Prostate gland (tissue), 2 donors: ENCODE measurements at regions not wholly inside any gene's neighbourhood (a gene's known extent, or its start where the extent isn't known, plus 50 kb on each side); places are given as distances from the start of the nearest gene placed in this dataset.

Source experiments
- DNase-seq: peaks from one replicate; pipeline ENCODE4 v3.0.0-alpha.2; 2019; ENCODE audit warnings: low spot score
- H3K27ac ChIP-seq, 2 donors: fragments of 200-600 bp; sonication (generic); 2 replicates each; pipeline ENCODE4 v1.5.1; 2017 to 2019
- H3K27me3 ChIP-seq: fragments of 200-600 bp; sonication (generic); replicated peaks from 2 replicates; pipeline ENCODE4 v1.5.1; 2019; ENCODE audit not compliant: insufficient read depth
- H3K36me3 ChIP-seq, 2 donors: fragments of 200-600 bp; sonication (generic); 1 replicate in 1 of 2; 2 replicates in 1 of 2; pipeline versions ENCODE4 v1.5.1 to v1.8.1; 2017 to 2019
- H3K4me1 ChIP-seq: fragments of 200-600 bp; sonication (generic); replicated peaks from 2 replicates; pipeline ENCODE4 v1.5.1; 2019
- H3K4me3 ChIP-seq, 2 donors: fragments of 200-600 bp; sonication (generic); 2 replicates each; pipeline ENCODE4 v1.5.1; 2017 to 2019
- H3K9me3 ChIP-seq: fragments of 200-600 bp; sonication (generic); 2 replicates; pipeline ENCODE4 v1.5.1; 2017
- CTCF ChIP-seq, 4 experiments: fragments of 200-600 bp in 2 of 4; fragments of 450-650 bp in 2 of 4; sonication (generic) in 2 of 4; IDR thresholded peaks; 1 replicate in 3 of 4; 2 replicates in 1 of 4; pipeline ENCODE4 v1.5.1; 2016 to 2019; ENCODE audit warnings: antibody characterized with exemption in 4 of 4, mild to moderate bottlenecking in 2 of 4, moderate library complexity in 2 of 4
- POLR2A ChIP-seq: fragments of 450-650 bp; IDR thresholded peaks from one replicate; pipeline ENCODE4 v1.6.1; 2016; ENCODE audit warnings: antibody characterized with exemption, mild to moderate bottlenecking
- POLR2AphosphoS5 ChIP-seq: sonication (generic); formaldehyde crosslinking; IDR thresholded peaks from one replicate; pipeline ENCODE4 v1.6.1; 2017; ENCODE audit warnings: antibody characterized with exemption
- WGBS: methylation state at CpG from one replicate; pipeline ENCODE4 v1.1.5; 2018; 5-methylcytosine and 5-hydroxymethylcytosine counted together
- intact Hi-C: fragments of 100-400 bp; cut with DNase I; formaldehyde crosslinking; loops from one replicate; pipeline ENCODE4 v1.14.2; 2022

DNA sequence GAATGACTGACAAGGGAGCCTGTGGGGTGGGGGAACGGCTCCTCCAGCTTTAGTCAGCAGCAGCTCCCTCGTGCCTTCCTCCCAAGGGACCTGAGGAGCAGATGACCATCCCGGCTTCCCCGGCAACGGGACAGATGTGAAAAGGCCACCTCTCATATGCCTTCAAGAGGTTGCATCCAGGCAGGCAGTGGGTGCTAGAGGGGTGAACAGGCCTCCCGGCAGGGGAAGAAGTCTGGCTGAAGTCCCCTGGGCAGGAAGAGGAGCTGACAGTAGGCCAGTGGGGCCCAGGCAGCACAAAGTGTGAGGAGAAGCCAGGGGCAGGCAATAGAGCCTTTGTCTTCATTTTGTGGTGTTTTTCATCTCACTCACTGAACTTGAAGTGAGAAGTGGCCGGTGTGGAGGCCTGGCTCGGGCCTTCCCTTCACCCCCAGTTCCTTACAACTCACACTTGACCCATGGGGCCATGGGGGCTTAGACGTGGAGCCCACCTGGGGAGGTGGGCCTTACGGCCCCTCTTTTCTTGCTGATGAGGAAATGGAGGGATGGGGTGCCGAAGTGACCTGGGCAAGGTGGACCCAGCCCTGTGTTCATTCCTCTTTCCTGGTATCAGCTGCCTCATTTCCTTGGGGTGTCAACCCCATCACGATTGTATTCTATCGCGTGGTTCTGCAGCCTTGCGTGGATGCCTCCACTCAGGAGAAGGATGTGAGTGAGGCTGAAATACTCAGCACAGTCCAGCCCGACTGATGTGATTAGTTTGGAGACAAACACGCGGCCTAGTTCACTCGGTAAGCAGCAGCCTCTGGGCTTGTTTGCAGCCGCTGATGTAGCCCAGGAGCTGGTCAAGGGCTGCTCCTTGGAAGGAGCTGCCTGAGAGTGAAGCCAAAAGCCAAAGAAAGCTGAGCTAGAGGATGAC lies 115.5 kb upstream of the ALDH1A3 start:
- TF ChIP-seq POLR2AphosphoS5 (no peak), CTCF (IDR thresholded peaks at IDR 0.05) (no peak), POLR2A (no peak)
- peaks cover 11% of the 10 kb centered on the region for H3K4me1 ChIP-seq
- no peak overlapping the region for H3K27ac ChIP-seq
- no peaks in the 10 kb centered on the region for H3K36me3 ChIP-seq
- WGBS = 87% methylated on average over 20 of the region's 20 CpGs
- no peak overlapping the region for H3K4me3 ChIP-seq
- intact Hi-C loops = no loop called here
- no peaks in the 10 kb centered on the region for H3K9me3 ChIP-seq
- H3K27me3 ChIP-seq = no peaks in the 10 kb centered on the region
- no peak for DNase-seq

DNA sequence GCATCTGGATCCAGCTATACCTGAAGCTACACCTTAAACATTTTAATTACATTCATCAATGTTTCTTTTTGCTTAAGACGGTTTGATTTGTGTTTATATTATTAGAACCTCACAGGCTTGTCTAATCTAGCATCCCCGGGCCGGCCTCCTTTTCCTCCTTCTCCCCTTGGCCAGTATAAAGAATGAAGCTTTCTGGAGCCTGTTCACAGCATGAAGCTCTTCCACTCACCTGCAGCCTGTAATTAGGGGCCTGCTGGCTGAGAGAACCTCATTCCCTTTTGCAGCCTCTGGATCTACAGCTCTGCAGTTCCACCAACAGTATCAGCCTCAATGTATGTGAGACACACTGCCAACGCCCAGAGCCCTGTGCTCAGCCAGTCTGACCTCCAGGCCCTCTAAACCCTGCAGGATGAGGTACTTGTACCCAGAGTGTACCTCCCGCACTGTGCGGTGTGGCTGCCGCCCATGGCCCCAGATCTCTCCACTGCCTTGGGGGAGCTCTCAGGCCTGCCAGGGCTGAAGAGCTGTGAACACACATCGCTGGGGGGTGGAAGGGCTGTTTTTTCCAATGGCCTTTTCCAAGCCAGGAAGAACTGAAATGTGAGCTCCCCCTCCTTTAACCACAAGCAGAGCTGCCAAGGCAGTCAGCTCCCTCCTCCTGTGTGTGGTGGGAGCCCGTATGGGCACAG lies 114.7 kb upstream of the ALDH1A3 start:
- H3K27me3 ChIP-seq = no peaks in the 10 kb centered on the region
- intact Hi-C loops = loop anchor here (5.0 kb wide), 1 partner anchor 33 kb away; no protein-coding TSS in a partner anchor
- no peak overlapping the region for H3K27ac ChIP-seq
- no peak overlapping the region for H3K4me3 ChIP-seq
- peaks cover 3% of the 10 kb centered on the region for H3K4me1 ChIP-seq
- H3K36me3 ChIP-seq = no peaks in the 10 kb centered on the region
- no peak for TF ChIP-seq POLR2A
- no peak for TF ChIP-seq CTCF (IDR thresholded peaks at IDR 0.05)
- 50% methylated on average over 9 of the region's 9 CpGs for WGBS
- no peak for DNase-seq
- H3K9me3 ChIP-seq = no peaks in the 10 kb centered on the region

DNA sequence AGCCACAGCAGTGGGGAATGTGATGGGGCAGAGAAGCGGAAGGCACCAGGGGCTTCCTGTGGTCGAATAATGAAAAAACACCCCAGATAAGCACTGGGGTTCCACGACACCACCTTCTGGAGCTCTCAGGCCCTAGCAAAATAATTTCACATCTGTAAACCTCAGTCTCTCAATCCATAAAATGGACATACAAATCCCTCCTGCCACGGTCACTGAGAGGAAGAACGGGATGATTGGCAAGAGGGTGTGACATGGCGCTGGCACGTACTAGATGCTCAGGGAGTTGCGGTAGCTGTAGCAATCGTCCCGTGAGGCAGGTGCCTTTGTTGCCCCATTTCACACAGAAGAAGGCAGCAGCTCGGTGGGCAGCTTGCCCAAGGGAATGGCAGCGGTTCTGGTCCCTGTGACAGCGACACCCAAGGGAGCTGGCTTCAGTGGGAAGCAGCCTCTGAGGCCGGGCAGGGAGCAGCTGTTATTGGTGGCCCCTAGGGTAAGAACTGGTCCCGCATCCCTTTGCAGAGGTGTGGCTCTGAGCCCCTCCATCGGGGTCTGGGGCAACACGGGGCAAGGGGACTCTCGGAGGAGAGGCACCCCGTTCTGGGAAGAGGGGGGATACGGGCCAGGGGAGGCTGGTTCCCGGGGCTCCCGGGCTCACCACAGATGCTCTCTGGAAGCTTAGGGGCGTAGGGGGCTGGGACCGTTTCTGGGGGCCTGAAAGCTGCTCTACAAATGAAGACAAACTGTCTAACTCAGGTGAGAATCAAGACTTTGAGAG lies 114.0 kb upstream of the ALDH1A3 start:
- Histone ChIP-seq H3K9me3 (no peaks in the 10 kb centered on the region), H3K36me3 (no peaks in the 10 kb centered on the region), H3K27me3 (no peaks in the 10 kb centered on the region), H3K4me1 (peaks cover under 1% of the 10 kb centered on the region), H3K27ac (no peak overlapping the region), H3K4me3 (no peak overlapping the region)
- 75% methylated on average over 19 of the region's 24 CpGs for WGBS
- intact Hi-C loops = loop anchor here (5.0 kb wide), 1 partner anchor 33 kb away; no protein-coding TSS in a partner anchor
- no peak for DNase-seq
- TF ChIP-seq CTCF (IDR thresholded peaks at IDR 0.05) = no peak
- no peak for TF ChIP-seq POLR2AphosphoS5
- no peak for TF ChIP-seq POLR2A

DNA sequence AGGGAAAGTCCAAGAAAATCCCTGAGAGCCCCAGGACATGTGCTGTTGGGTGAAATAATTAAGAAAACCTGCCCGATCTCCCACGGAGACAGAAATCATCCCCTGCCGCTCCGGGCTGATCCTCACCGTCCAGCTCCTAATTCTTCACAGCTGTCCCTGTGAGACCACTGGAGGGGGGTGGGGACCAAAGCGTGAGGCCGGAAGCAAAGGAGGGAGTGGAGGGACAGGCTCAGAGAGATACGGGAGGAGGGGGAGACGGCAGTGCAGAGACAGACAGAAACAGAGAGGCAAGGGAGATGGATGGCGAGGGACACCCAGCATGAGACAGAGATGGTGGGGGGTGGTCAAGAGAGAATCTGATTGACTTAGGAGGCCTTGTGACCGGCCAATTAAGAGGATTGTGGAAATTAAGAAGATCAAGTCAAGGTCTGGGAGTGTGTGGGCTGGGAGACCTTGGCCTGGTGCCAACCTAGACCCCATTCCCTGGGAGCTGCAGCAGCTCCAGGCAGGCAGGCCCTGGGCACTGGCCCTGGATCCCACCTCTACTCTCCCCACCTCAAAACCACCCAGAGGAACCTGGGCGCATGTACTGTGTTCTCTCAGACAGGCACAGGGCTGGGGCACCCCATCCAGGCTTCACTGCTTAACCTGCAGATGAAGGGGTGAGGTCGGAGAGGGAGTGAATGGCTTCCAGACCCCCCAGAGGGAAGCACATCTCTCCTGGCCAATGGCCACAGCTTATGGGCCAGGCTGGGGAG lies 113.2 kb upstream of the ALDH1A3 start:
- Histone ChIP-seq H3K36me3 (no peaks in the 10 kb centered on the region), H3K27ac (no peak overlapping the region), H3K9me3 (no peaks in the 10 kb centered on the region), H3K27me3 (no peaks in the 10 kb centered on the region), H3K4me3 (no peak overlapping the region), H3K4me1 (peaks cover 5% of the 10 kb centered on the region)
- TF ChIP-seq POLR2AphosphoS5 (no peak), CTCF (IDR thresholded peaks at IDR 0.05) (no peak), POLR2A (no peak)
- WGBS = 61% methylated on average over 13 of the region's 13 CpGs
- DNase-seq = no peak
- intact Hi-C loops = loop anchor here (5.0 kb wide), 1 partner anchor 34 kb away; no protein-coding TSS in a partner anchor
